ENCODE measurements at regions not wholly inside any gene's neighbourhood (a gene's known extent, or its start where the extent isn't known, plus 50 kb on each side); places are given as distances from the start of the nearest gene placed in this dataset.
A peak's percentile ranks its signal among the peaks of the same experiment; 100 is the strongest.
"Not testable (repeated sequence)": the region's sequence is repeated elsewhere in the genome, so short reads cannot be mapped to it uniquely, and the experiment has no call there.

DNA sequence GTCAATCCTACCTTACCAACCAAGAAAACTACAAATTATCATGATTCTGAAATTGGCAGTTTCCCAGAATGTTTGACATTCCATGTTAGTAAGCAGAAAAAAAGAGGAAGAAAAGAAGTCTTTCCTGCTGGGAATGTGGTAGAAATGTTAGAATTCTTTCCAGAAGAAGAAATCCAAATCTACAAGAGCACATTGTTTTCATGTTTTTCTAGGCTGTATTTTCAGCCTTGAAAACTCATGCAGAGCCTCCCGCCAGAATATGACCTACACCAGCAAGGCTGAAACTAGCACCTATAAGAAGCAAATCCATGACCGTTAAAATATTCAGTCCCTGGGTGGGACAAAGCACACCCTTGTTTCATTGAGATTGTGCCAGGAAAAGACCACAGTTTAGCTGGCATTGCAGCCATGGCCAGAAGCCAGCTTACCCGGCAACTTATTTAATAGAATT is 259.4 kb downstream of the GJA1 start:
- ATAC-seq (ENCODE audit: low FRiP score), result no peak
- DNase-seq (ENCODE audit: low spot score), result no peak
- TF ChIP-seq, protein P1, sequence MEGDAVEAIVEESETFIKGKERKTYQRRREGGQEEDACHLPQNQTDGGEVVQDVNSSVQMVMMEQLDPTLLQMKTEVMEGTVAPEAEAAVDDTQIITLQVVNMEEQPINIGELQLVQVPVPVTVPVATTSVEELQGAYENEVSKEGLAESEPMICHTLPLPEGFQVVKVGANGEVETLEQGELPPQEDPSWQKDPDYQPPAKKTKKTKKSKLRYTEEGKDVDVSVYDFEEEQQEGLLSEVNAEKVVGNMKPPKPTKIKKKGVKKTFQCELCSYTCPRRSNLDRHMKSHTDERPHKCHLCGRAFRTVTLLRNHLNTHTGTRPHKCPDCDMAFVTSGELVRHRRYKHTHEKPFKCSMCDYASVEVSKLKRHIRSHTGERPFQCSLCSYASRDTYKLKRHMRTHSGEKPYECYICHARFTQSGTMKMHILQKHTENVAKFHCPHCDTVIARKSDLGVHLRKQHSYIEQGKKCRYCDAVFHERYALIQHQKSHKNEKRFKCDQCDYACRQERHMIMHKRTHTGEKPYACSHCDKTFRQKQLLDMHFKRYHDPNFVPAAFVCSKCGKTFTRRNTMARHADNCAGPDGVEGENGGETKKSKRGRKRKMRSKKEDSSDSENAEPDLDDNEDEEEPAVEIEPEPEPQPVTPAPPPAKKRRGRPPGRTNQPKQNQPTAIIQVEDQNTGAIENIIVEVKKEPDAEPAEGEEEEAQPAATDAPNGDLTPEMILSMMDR (IDR thresholded peaks at IDR 0.05), result no peak

DNA sequence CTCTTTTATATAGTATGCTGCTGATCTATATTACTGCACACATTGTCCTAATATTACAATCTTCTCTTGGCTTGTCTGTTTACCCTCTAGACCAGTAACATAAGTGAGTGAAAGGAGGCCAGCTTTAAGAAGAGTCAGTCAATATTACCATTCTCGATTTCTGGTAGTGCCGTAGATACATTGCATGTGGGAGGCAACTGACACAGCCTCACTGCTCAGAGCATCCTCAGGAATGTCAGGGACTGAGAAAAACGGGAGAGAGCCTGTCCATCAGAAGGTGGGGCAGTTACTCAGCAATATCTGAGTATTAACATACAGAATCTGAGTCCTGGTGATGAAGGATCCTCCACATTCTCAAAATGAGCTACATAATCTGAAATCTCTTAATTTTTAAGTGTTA is 259.9 kb downstream of the GJA1 start:
- ATAC-seq (ENCODE audit: low FRiP score) (peak; percentile 22), DNase-seq (ENCODE audit: low spot score) (no peak)
- TF ChIP-seq, protein P1 (IDR thresholded peaks at IDR 0.05), result no peak

DNA sequence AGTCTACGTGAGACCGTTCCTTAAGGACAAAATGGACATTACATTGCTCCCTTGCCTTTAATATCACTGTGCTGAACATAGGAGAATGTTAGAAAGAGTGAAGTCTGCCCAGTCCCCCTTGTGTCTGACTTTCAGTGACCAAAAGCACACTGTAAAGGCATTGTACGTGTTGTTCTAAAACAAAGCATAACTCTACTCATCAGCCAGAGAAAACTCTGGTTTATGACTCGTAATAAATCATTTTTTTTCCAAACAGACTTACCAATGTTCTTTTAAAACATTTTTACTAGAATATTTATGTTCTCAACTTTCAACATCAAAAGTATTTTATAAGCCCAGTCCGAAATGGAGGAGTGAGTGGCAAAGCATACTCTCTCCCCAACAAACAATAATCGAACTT is 262.5 kb downstream of the GJA1 start:
- TF ChIP-seq, protein P1 (IDR thresholded peaks at IDR 0.05), result no peak
- no peak for DNase-seq (ENCODE audit: low spot score)
- no peak for ATAC-seq (ENCODE audit: low FRiP score)

DNA sequence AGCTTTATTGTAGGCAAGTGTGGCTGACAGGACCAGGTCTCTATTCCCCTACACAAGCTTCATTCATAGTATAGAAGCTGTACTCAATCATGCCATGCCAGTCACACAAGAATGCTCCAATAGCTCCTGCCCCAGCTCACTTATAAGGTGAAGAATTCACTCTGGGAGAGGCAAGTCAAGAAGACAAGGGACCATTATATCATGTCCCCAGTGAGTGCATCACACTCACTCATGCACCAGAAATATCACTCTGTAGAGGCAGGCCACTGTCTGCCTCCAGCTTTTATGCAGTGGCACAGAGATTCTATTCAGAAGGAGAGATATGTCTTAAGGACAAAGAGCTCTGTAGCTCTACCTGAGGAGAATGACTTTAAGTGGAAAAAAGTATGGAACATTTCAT is 263.2 kb downstream of the GJA1 start:
- DNase-seq (ENCODE audit: low spot score) (no peak), ATAC-seq (ENCODE audit: low FRiP score) (no peak)
- TF ChIP-seq, protein P1 (IDR thresholded peaks at IDR 0.05), result no peak

DNA sequence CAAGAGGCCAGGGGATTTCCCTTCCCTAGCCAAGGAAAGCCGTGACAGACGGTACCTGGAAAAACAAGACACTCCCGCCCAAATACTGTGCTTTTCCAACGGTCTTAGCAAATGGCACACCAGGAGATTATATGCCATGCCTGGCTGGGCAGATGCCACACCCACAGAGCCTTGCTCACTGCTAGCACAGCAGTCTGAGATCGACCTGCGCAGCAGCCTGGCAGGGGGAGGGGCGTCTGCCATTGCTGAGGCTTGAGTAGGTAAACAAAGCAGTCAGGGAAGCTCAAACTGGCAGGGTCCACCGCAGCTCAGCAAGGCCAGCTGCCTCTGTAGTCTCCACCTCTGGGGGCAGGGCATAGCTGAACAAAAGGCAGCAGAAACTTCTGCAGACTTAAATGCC is 267.7 kb downstream of the GJA1 start:
- ATAC-seq (ENCODE audit: low FRiP score); DNase-seq (ENCODE audit: low spot score): not testable (repeated sequence)

DNA sequence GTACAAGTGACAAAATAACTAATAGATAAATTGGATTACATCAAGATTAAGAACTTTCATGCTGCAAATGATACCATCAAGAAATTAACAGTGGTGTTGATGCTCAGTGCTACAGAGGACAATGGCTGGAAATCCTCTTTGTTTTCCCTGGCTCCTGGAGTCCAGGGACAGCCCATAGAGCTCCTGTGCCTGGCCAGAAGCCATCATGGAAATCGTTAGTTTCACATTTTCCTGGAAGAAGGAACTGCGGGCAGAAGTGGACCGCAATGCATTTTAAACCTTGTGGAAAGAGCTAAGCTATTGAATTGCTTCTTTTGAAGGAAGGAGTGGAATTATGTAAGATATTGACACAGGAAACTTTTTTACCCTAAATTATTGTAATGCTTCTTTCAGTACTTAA is 276.0 kb downstream of the GJA1 start:
- no peak for DNase-seq (ENCODE audit: low spot score)
- no peak for ATAC-seq (ENCODE audit: low FRiP score)
- TF ChIP-seq, protein P1 (IDR thresholded peaks at IDR 0.05), result no peak

DNA sequence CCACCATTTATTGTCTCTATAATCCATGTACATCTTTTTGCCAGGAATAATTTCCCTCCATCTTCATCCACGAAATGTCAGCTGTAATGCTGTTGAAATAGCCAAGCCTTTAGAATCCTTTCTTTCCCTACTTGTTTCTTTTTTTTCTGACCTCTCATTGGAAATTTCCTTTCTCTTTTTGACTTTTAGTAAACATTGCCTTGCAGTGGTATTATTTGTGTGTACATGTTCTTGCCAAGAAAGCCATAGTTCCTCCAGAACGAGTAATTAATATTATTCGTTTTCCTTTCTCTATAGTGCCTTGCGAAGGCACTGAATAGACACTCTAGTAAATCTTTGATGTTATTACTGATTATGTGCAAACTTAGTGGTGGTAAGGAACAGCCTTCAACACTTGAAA is 282.2 kb downstream of the GJA1 start:
- DNase-seq (ENCODE audit: low spot score), result no peak
- TF ChIP-seq, protein P1 (IDR thresholded peaks at IDR 0.05), result no peak
- ATAC-seq (ENCODE audit: low FRiP score), result no peak

DNA sequence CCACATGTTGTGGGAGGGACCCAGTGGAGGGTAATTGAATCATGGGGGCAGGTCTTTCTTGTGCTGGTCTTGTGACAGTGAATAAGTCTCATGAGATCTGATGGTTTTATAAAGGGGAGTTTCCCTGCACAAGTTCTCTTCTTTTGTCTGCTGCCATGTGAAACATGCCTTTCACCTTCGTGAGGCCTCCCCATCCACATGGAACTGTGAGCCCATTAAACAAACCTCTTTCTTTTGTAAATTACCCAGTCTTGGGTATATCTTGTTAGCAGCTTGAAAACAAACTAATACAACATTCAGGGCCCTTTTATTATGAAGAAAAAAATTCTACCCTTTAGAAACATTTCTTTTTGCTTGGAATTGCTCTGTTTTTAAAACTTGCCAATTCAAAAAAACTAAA is 285.4 kb downstream of the GJA1 start:
- not testable (repeated sequence) for DNase-seq (ENCODE audit: low spot score); ATAC-seq (ENCODE audit: low FRiP score)

Data from omental fat pad (tissue), 3 donors.